Transverse colon (tissue), 3 donors: ENCODE measurements at regions not wholly inside any gene's neighbourhood (a gene's known extent, or its start where the extent isn't known, plus 50 kb on each side); places are given as distances from the start of the nearest gene placed in this dataset.
"Not testable (repeated sequence)": the region's sequence is repeated elsewhere in the genome, so short reads cannot be mapped to it uniquely, and the experiment has no call there.

Source experiments
- EP300 ChIP-seq: sonication (generic); formaldehyde crosslinking; IDR thresholded peaks from one replicate; pipeline ENCODE4 v1.6.1; 2017; ENCODE audit warnings: antibody characterized with exemption, low read depth
- POLR2A ChIP-seq: fragments of 450-650 bp; IDR thresholded peaks from one replicate; pipeline ENCODE4 v1.6.1; 2016; ENCODE audit warnings: antibody characterized with exemption, mild to moderate bottlenecking, moderate library complexity
- TF ChIP-seq, protein P1 (sequence below), 5 experiments: fragments of 200-600 bp in 3 of 5; fragments of 450-650 bp in 2 of 5; sonication (generic) in 3 of 5; IDR thresholded peaks; 1 replicate in 2 of 5; 2 replicates in 3 of 5; pipeline ENCODE4 v1.5.1; 2016 to 2017; ENCODE audit warnings: antibody characterized with exemption in 5 of 5, inconsistent platforms in 3 of 5, mild to moderate bottlenecking in 2 of 5, moderate library complexity in 1 of 5

DNA sequence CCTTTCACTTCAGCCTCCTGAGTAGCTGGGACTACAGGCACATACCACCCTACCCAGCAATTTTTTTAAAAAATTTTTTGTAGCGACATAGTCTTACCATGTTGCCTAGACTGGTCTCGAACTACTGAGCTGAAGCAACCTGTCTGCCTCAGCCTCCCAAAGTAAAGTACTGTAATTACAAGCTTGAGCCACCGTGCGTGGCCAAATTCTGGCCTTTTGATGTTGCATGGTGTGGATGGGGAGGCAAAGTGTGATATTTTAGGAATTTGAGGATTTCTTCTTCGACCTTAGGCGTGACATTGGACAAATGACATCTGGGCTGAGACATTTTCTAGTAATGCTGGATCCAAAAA is 81.8 kb downstream of the SYT15B start:
- not testable (repeated sequence) for TF ChIP-seq EP300, POLR2A
- TF ChIP-seq, protein P1, sequence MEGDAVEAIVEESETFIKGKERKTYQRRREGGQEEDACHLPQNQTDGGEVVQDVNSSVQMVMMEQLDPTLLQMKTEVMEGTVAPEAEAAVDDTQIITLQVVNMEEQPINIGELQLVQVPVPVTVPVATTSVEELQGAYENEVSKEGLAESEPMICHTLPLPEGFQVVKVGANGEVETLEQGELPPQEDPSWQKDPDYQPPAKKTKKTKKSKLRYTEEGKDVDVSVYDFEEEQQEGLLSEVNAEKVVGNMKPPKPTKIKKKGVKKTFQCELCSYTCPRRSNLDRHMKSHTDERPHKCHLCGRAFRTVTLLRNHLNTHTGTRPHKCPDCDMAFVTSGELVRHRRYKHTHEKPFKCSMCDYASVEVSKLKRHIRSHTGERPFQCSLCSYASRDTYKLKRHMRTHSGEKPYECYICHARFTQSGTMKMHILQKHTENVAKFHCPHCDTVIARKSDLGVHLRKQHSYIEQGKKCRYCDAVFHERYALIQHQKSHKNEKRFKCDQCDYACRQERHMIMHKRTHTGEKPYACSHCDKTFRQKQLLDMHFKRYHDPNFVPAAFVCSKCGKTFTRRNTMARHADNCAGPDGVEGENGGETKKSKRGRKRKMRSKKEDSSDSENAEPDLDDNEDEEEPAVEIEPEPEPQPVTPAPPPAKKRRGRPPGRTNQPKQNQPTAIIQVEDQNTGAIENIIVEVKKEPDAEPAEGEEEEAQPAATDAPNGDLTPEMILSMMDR (IDR thresholded peaks at IDR 0.05), result not testable (repeated sequence)
